Endothelial cell (in vitro differentiated cells): ENCODE measurements at regions not wholly inside any gene's neighbourhood (a gene's known extent, or its start where the extent isn't known, plus 50 kb on each side); places are given as distances from the start of the nearest gene placed in this dataset.

Source experiments
- DNase-seq: peaks from one replicate; pipeline ENCODE4 v3.0.0; 2021; ENCODE audit warnings: low spot score
- H3K27ac Mint-ChIP-seq: one replicate; pipeline ENCODE4 v1.8.0; 2021; ENCODE audit warnings: mixed read lengths, inconsistent platforms; ENCODE audit not compliant: unreplicated experiment
- H3K27me3 Mint-ChIP-seq: one replicate; pipeline ENCODE4 v1.8.0; 2021; ENCODE audit warnings: mild to moderate bottlenecking, moderate library complexity, mixed read lengths, inconsistent platforms; ENCODE audit not compliant: unreplicated experiment
- H3K36me3 Mint-ChIP-seq: one replicate; pipeline ENCODE4 v1.8.0; 2021; ENCODE audit warnings: mild to moderate bottlenecking, low read depth, mixed read lengths, inconsistent platforms; ENCODE audit not compliant: unreplicated experiment
- H3K4me1 Mint-ChIP-seq: one replicate; pipeline ENCODE4 v1.8.0; 2021; ENCODE audit warnings: mild to moderate bottlenecking, mixed read lengths, inconsistent platforms; ENCODE audit not compliant: unreplicated experiment
- H3K4me3 Mint-ChIP-seq: one replicate; pipeline ENCODE4 v1.8.0; 2021; ENCODE audit warnings: mild to moderate bottlenecking, mixed read lengths, inconsistent platforms; ENCODE audit not compliant: unreplicated experiment
- H3K9me3 Mint-ChIP-seq: one replicate; pipeline ENCODE4 v1.8.0; 2021; ENCODE audit warnings: mixed read lengths, inconsistent platforms; ENCODE audit not compliant: unreplicated experiment
- CTCF ChIP-seq: fragments of 200-600 bp; sonication (generic); IDR thresholded peaks from one replicate; pipeline ENCODE4 v1.5.0; 2021; ENCODE audit warnings: antibody characterized with exemption; ENCODE audit not compliant: unreplicated experiment

GRCh38 chr9:115943431-115944165, 210.0 kb upstream of the PAPPA start:
- DNase-seq, result no peak
- H3K27ac Mint-ChIP-seq, result no peak overlapping the region
- TF ChIP-seq CTCF, result no peak
- H3K4me1 Mint-ChIP-seq, result peaks cover 4% of the 10 kb centered on the region
- no peaks in the 10 kb centered on the region for H3K36me3 Mint-ChIP-seq
- no peaks in the 10 kb centered on the region for H3K27me3 Mint-ChIP-seq
- H3K9me3 Mint-ChIP-seq, result no peaks in the 10 kb centered on the region
- H3K4me3 Mint-ChIP-seq, result no peak overlapping the region

GRCh38 chr9:115944166-115944948, 209.2 kb upstream of the PAPPA start:
- no peaks in the 10 kb centered on the region for H3K4me1 Mint-ChIP-seq
- no peak overlapping the region for H3K4me3 Mint-ChIP-seq
- no peaks in the 10 kb centered on the region for H3K27me3 Mint-ChIP-seq
- no peak overlapping the region for H3K27ac Mint-ChIP-seq
- no peaks in the 10 kb centered on the region for H3K9me3 Mint-ChIP-seq
- TF ChIP-seq CTCF, result no peak
- no peaks in the 10 kb centered on the region for H3K36me3 Mint-ChIP-seq
- no peak for DNase-seq

GRCh38 chr9:115945009-115945431, 208.6 kb upstream of the PAPPA start:
- H3K4me3 Mint-ChIP-seq, result no peak overlapping the region
- H3K36me3 Mint-ChIP-seq, result no peaks in the 10 kb centered on the region
- DNase-seq, result no peak
- no peaks in the 10 kb centered on the region for H3K27me3 Mint-ChIP-seq
- H3K4me1 Mint-ChIP-seq, result no peaks in the 10 kb centered on the region
- no peak for TF ChIP-seq CTCF
- H3K9me3 Mint-ChIP-seq, result no peaks in the 10 kb centered on the region
- no peak overlapping the region for H3K27ac Mint-ChIP-seq

- Mint-ChIP-seq H3K4me3 (no peak overlapping the region), H3K36me3 (no peaks in the 10 kb centered on the region), H3K4me1 (no peaks in the 10 kb centered on the region), H3K27me3 (no peaks in the 10 kb centered on the region), H3K27ac (no peak overlapping the region), H3K9me3 (no peaks in the 10 kb centered on the region)
- no peak for TF ChIP-seq CTCF
- DNase-seq, result no peak
Observed at GRCh38 chr9:115946530-115946929, 207.1 kb upstream of the PAPPA start.

GRCh38 chr9:115951977-115952376, 201.6 kb upstream of the PAPPA start:
- H3K27me3 Mint-ChIP-seq, result no peaks in the 10 kb centered on the region
- no peak overlapping the region for H3K27ac Mint-ChIP-seq
- no peak for DNase-seq
- H3K36me3 Mint-ChIP-seq, result no peaks in the 10 kb centered on the region
- H3K4me1 Mint-ChIP-seq, result peaks cover 7% of the 10 kb centered on the region
- TF ChIP-seq CTCF, result no peak
- no peak overlapping the region for H3K4me3 Mint-ChIP-seq
- no peaks in the 10 kb centered on the region for H3K9me3 Mint-ChIP-seq
